Breast epithelium (tissue), 4 donors: ENCODE measurements at regions not wholly inside any gene's neighbourhood (a gene's known extent, or its start where the extent isn't known, plus 50 kb on each side); places are given as distances from the start of the nearest gene placed in this dataset.
A peak's percentile ranks its signal among the peaks of the same experiment; 100 is the strongest.
"Not testable (repeated sequence)": the region's sequence is repeated elsewhere in the genome, so short reads cannot be mapped to it uniquely, and the experiment has no call there.

Source experiments
- DNase-seq, 2 donors: peaks; one replicate each; pipeline ENCODE4 v3.0.0-alpha.2; 2019; ENCODE audit warnings: low spot score in 2 of 2
- H3K27ac ChIP-seq, 2 donors: fragments of 200-600 bp; sonication (generic) in 1 of 2; one replicate each; pipeline ENCODE4 v1.5.1; 2016 to 2019; ENCODE audit warnings: mild to moderate bottlenecking in 1 of 2
- H3K27me3 ChIP-seq, 2 donors: fragments of 200-600 bp; sonication (generic) in 1 of 2; one replicate each; pipeline versions ENCODE4 v1.5.1 to v1.6.0; 2017 to 2019; ENCODE audit warnings: control low read depth in 1 of 2, mild to moderate bottlenecking in 1 of 2
- H3K36me3 ChIP-seq: fragments of 200-600 bp; one replicate; pipeline ENCODE4 v1.5.1; 2019
- H3K4me1 ChIP-seq, 2 donors: fragments of 200-600 bp; sonication (generic); one replicate each; pipeline ENCODE4 v1.5.1; 2016 to 2019; ENCODE audit warnings: control low read depth in 1 of 2
- H3K4me3 ChIP-seq, 3 donors: fragments of 200-600 bp; sonication (generic); 1 replicate in 2 of 3; 2 replicates in 1 of 3; pipeline ENCODE4 v1.5.1; 2016 to 2019; ENCODE audit warnings: mild to moderate bottlenecking in 3 of 3, moderate library complexity in 2 of 3
- H3K9me3 ChIP-seq, 2 donors: fragments of 200-600 bp; sonication (generic) in 1 of 2; one replicate each; pipeline ENCODE4 v1.5.1; 2016 to 2019; ENCODE audit warnings: control low read depth in 1 of 2
- intact Hi-C: fragments of 100-400 bp; cut with DNase I; formaldehyde crosslinking; loops from one replicate; pipeline ENCODE4 v1.15.1; 2023; ENCODE audit warnings: low total_unique reads

- H3K4me3 ChIP-seq, H3K27ac ChIP-seq, H3K27me3 ChIP-seq, H3K4me1 ChIP-seq, H3K9me3 ChIP-seq, DNase-seq, H3K36me3 ChIP-seq, intact Hi-C loops: not testable (repeated sequence)
Measured at GRCh38 chr16:90220315-90220714, 143.2 kb upstream of the PRDM7 start.

GRCh38 chr16:90175610-90176009, 98.5 kb upstream of the PRDM7 start:
- H3K27me3 ChIP-seq, H3K36me3 ChIP-seq, H3K4me3 ChIP-seq, H3K27ac ChIP-seq, H3K9me3 ChIP-seq, DNase-seq, intact Hi-C loops, H3K4me1 ChIP-seq: not testable (repeated sequence)

DNA sequence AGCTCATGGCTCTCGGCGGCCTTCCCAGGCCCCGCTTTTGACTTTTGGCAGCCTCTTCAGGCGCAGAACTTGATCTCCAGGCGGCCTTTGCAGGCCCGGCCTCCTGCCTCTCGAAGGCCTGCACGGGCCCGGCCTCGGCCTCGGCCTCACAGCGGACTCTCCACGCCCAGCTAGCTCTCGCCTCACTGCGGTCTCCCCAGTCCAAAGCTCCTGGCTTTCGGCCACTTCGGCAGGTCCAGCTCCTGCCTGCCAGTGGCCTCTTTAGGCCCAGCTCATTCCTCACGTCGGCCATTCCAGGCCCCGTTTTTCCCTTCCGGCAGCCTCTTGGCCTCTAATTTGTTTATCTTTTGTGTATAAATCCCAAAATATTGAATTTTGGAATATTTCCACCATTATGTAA, 94.5 kb upstream of the PRDM7 start:
- H3K27me3 ChIP-seq, H3K36me3 ChIP-seq, H3K4me1 ChIP-seq, H3K9me3 ChIP-seq, DNase-seq, intact Hi-C loops, H3K4me3 ChIP-seq, H3K27ac ChIP-seq: not testable (repeated sequence)

DNA sequence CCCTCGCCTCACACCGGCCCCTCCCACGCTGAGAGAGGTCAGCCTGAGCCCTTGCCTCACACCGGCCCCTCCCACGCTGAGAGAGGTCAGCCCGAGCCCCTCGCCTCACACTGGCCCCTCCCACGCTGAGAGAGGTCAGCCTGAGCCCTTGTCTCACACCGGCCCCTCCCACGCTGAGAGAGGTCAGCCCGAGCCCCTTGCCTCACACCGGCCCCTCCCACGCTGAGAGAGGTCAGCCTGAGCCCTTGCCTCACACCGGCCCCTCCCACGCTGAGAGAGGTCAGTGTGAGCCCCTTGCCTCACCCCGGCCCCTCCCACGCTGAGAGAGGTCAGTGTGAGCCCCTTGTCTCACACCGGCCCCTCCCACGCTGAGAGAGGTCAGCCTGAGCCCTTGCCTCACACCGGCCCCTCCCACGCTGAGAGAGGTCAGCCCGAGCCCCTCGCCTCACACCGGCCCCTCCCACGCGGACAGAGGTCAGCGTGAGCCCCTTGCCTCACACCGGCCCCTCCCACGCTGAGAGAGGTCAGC, 92.1 kb upstream of the PRDM7 start:
- H3K27ac ChIP-seq, H3K9me3 ChIP-seq, H3K4me1 ChIP-seq, H3K4me3 ChIP-seq, H3K36me3 ChIP-seq, intact Hi-C loops, DNase-seq, H3K27me3 ChIP-seq: not testable (repeated sequence)

DNA sequence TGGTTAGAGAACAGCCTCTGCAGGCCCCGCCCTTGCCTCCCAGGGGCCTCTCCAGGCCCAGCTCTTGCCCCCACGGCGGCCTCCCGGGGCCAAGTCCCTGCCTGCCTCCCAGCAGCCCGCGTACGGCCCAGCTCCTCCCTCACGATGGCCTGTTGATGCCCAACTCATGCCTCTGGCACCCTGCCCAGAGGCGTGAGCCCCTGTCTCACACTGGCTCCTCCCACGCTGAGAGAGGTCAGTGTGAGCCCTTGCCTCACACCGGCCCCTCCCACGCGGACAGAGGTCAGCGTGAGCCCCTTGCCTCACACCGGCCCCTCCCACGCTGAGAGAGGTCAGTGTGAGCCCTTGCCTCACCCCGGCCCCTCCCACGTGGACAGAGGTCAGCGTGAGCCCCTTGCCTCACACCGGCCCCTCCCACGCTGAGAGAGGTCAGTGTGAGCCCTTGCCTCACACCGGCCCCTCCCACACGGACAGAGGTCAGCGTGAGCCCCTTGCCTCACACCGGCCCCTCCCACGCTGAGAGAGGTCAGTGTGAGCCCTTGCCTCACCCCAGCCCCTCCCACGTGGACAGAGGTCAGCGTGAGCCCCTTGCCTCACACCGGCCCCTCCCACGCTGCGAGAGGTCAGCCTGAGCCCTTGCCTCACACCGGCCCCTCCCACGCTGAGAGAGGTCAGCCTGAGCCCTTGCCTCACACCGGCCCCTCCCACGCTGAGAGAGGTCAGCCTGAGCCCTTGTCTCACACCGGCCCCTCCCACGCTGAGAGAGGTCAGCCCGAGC, 91.4 kb upstream of the PRDM7 start:
- H3K4me3 ChIP-seq, H3K9me3 ChIP-seq, H3K36me3 ChIP-seq, H3K27ac ChIP-seq, H3K4me1 ChIP-seq, H3K27me3 ChIP-seq, intact Hi-C loops: not testable (repeated sequence)
- peak in 1 of 2 donors; percentile 35 for DNase-seq

GRCh38 chr16:90167734-90168133, 90.6 kb upstream of the PRDM7 start:
- H3K36me3 ChIP-seq, intact Hi-C loops, H3K27me3 ChIP-seq: not testable (repeated sequence)

DNA sequence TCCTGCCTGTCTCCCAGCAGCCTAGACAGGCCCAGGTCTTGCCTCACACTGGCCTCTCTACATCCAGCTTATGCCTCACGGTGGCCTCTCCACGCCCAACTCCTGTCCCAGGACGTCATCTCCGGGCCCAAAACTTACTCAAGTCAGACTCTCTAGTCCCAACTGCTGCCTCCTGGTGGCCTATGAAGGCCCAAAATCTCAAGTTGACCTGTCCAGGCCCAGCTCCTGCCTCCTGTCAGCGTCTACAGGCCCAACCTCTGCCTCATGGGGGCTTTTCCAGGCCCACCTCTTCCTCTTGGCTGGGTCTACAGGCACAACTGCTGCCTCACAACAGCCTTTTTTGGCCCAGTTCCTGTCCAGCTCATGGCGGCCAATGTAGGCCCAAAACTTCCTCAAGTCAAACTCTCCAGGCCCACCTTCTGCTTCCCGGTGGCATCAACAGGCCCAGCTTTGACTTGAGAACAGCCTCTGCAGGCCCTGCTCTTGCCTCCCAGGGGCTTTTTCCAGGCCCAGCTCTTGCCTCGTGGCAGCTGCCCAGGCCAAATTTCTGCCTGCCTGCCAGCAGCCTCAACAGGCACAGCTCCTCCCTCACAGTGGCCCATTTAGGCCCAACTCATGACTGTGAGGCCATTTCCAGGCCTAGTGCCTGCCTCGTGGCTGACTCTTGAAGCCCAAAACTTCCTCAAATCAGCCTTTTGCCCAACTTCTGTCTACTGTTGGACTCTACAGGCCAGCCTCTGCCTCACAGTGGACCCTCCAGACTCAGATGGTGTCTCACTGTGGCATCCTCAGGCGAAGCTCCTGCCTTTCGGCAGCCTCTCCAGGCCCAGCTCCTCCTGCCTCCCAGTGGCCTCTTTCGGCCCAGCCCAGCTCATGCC, 89.8 kb upstream of the PRDM7 start:
- H3K9me3 ChIP-seq, H3K27me3 ChIP-seq, H3K27ac ChIP-seq, intact Hi-C loops, H3K4me1 ChIP-seq, H3K36me3 ChIP-seq, DNase-seq, H3K4me3 ChIP-seq: not testable (repeated sequence)

More at GRCh38 chr16:90167734-90168133, 90.6 kb upstream of the PRDM7 start:
- not testable (repeated sequence) for DNase-seq, H3K4me3 ChIP-seq, H3K9me3 ChIP-seq, H3K27ac ChIP-seq, H3K4me1 ChIP-seq

DNA sequence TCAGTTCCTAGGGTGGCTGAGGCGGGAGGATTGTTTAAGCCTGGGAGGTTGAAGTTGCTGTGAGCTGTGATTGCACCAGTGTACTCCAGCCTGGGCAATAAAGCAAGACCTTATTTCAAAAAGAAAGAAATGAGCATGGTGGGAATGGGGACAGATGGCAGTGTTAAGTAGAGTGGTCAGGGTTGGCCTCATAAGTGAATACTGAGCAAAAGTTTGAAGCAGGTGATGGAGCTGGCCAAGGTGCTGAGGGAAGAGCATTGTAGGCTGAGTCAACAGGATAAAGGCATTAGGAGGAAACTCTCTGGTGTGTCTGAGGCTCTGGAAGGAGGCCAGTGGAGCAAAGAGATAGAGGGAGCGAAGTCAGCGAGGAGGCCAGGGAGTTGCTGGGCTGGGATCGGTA, 73.9 kb upstream of the PRDM7 start:
- H3K36me3 ChIP-seq, H3K9me3 ChIP-seq, intact Hi-C loops, DNase-seq, H3K4me3 ChIP-seq, H3K27ac ChIP-seq, H3K27me3 ChIP-seq, H3K4me1 ChIP-seq: not testable (repeated sequence)
